ENCODE measurements at regions not wholly inside any gene's neighbourhood (a gene's known extent, or its start where the extent isn't known, plus 50 kb on each side); places are given as distances from the start of the nearest gene placed in this dataset.

- ChIA-PET CTCF (ENCODE audit: low intra/inter-chr PET ratio) (no interaction called here), POLR2A (interaction anchor here (0.6 to 2.5 kb wide), 6 partner anchors 10 to 97 kb away, joined by 3 to 7 read pairs (median 4); no protein-coding TSS in a partner anchor)
- in situ Hi-C loops (cut with MboI): no loop called here
- peaks cover 32 to 42% of the 10 kb centered on the region in 2 experiments for H3K4me1 ChIP-seq (replicated peaks in 1 of 2; ENCODE audit: control insufficient read depth in 2 of 2, insufficient read depth in 2 of 2, low read length in 2 of 2)
- no peaks in the 10 kb centered on the region for H3K36me3 ChIP-seq (ENCODE audit: control insufficient read depth, insufficient read depth, low read length)
- no peaks in the 10 kb centered on the region for H4K20me1 ChIP-seq (replicated peaks; ENCODE audit: control insufficient read depth, insufficient read depth, low read length)
- intact Hi-C loops (cut with micrococcal nuclease): no loop called here
- peak overlapping the region; percentile 1 to 2; a peak in 1 of 4 replicates for H3K9ac ChIP-seq (ENCODE audit: insufficient read depth in 1 of 2, low read depth in 2 of 2, low read length in 2 of 2)
- peak overlapping the region; percentile 67 for H3K4me2 ChIP-seq (ENCODE audit: insufficient read depth, low read length)
- WGBS (ENCODE audit: insufficient coverage, low coverage, missing lambda C conversion rate): 26% methylated on average over 6 of the region's 6 CpGs
- no TSS peak for BruUV-seq (replicated peaks)
- H3K27ac ChIP-seq (ENCODE audit: extremely low read depth, low read depth, low read length): peak overlapping the region; percentile 52; the same call in 2 of the 3 replicates
- no peaks in the 10 kb centered on the region for H3K9me1 ChIP-seq (ENCODE audit: control insufficient read depth, insufficient read depth, low read length)
- no peaks in the 10 kb centered on the region for H3K9me3 ChIP-seq (replicated peaks; ENCODE audit: control insufficient read depth, insufficient read depth, low read depth, low read length)
- peak; percentile 70 for ATAC-seq
- H3K27me3 ChIP-seq (ENCODE audit: control insufficient read depth in 2 of 2, insufficient read depth in 2 of 2, low read length in 2 of 2): no peaks in the 10 kb centered on the region
- no peak overlapping the region for H3K4me3 ChIP-seq
- no peaks in the 10 kb centered on the region for H3K79me2 ChIP-seq (ENCODE audit: control insufficient read depth, insufficient read depth, low read length)
- FAIRE-seq: peak; percentile 64
- H2AFZ ChIP-seq (ENCODE audit: low read depth, low read length): peak overlapping the region; percentile 84
- DNase-seq (ENCODE audit: extremely low read depth in 1 of 4, low spot score in 3 of 4): peak; percentile 59 to 76 (median 63)
- TF ChIP-seq CTCF (IDR thresholded peaks at IDR 0.05 in 2 of 3, conservative IDR thresholded peaks at IDR 0.05 in 1 of 3; ENCODE audit: insufficient read depth in 2 of 3, low read depth in 1 of 3, low read length in 3 of 3) (peak in 2 of 3 experiments; percentile 17 to 26; a peak in 2 of 6 replicates), NFATC3 (IDR thresholded peaks at IDR 0.05) (0 out of 2 replicates have a peak, but pooled peaks have one; percentile 84), ATF1 (CRISPR knock-in tag; IDR thresholded peaks at IDR 0.05) (no peak), ATF1 (tag; IDR thresholded peaks at IDR 0.05) (peak; percentile 84), MYC (IDR thresholded peaks at IDR 0.05; ENCODE audit: low read depth, low read length) (peak; percentile 57), MYC (CRISPR knock-in tag; IDR thresholded peaks at IDR 0.05; ENCODE audit: borderline replicate concordance, low read depth) (no peak), CTBP1 (IDR thresholded peaks at IDR 0.05; ENCODE audit: borderline replicate concordance) (0 out of 2 replicates have a peak, but pooled peaks have one; percentile 8), NRF1 (conservative IDR thresholded peaks at IDR 0.05 in 1 of 2, IDR thresholded peaks at IDR 0.05 in 1 of 2) (0 out of 4 replicates have a peak, but pooled peaks of 1 of the 2 experiments have one; percentile 9), SMARCE1 (IDR thresholded peaks at IDR 0.05) (no peak), L3MBTL2 (IDR thresholded peaks at IDR 0.05) (peak; percentile 55; the same call in 1 of the 2 replicates), JUN (IDR thresholded peaks at IDR 0.05; ENCODE audit: borderline replicate concordance, low read depth, low read length) (0 out of 2 replicates have a peak, but pooled peaks have one; percentile 27), JUN (CRISPR knock-in tag; IDR thresholded peaks at IDR 0.05; ENCODE audit: borderline replicate concordance) (no peak), SIX5 (IDR thresholded peaks at IDR 0.05; ENCODE audit: borderline replicate concordance in 1 of 2, insufficient read depth in 1 of 2, low read depth in 1 of 2, low read length in 2 of 2) (no peak), ATF7 (IDR thresholded peaks at IDR 0.05) (peak; percentile 65; the same call in 1 of the 2 replicates), PHB2 (IDR thresholded peaks at IDR 0.05; ENCODE audit: low read depth) (no peak), RBM25 (IDR thresholded peaks at IDR 0.05; ENCODE audit: low read depth, low read length, severe bottlenecking) (no peak), ZNF766 (CRISPR knock-in tag; conservative IDR thresholded peaks at IDR 0.05) (0 out of 2 replicates have a peak, but pooled peaks have one; percentile 37), FOSL1 (tag; conservative IDR thresholded peaks at IDR 0.05) (peak; percentile 69), MNT (conservative IDR thresholded peaks at IDR 0.05) (peak in 1 of 2 experiments; percentile 39; a peak in 1 of 4 replicates), HCFC1 (IDR thresholded peaks at IDR 0.05; ENCODE audit: low read depth, low read length) (0 out of 2 replicates have a peak, but pooled peaks have one; percentile 38)
These were observed 332.1 kb downstream of the RRAGC start for GRCh38 chr1:38527373-38527966.

Measured in K562 (cell line).